GM18909 (cell line): ENCODE measurements at regions not wholly inside any gene's neighbourhood (a gene's known extent, or its start where the extent isn't known, plus 50 kb on each side); places are given as distances from the start of the nearest gene placed in this dataset.

ENCODE experiments used
- ATAC-seq: cut with Tn5 transposase; IDR thresholded peaks from one replicate; pipeline ENCODE4 v1.9.1; 2021; ENCODE audit warnings: mild to moderate bottlenecking; ENCODE audit not compliant: unreplicated experiment, poor library complexity

DNA sequence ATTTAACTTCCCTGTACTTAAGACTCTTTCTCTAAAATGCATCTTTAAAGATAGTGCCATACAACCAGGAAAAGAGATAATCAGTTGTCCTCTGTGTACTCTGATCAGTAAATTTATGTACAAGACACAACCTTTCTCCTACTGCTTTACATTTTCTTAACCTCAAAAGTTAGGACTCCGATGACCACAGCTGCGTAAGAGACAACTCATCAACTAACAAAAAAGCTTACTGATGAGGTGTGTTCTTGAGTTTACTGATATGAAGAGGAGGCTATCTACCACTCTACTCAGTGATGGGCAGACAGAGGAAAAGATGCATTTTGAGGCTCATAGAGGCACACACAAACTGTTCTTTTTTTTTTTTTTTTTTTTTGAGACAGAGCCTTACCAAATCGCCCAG is 71.4 kb upstream of the HIF1A start:
- ATAC-seq: no peak

DNA sequence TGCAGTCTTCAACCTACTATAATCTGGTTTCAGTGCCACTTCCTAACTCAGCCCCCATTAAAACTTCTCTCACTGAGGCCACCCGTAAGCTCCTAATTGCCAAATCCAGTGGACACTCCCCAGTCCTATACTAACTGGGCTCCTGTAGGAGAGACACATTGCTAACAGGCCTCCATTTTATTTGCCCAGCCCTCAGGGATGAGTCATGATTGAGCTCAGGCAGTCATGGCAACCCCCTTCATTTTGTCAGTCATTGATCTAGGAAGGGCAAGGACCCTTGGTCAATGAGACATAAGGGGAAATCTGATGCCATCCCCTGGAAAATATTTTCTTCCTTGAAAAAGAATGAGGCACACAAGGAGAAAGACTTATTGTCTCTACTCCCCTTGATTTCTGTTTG is 70.1 kb upstream of the HIF1A start:
- no peak for ATAC-seq

DNA sequence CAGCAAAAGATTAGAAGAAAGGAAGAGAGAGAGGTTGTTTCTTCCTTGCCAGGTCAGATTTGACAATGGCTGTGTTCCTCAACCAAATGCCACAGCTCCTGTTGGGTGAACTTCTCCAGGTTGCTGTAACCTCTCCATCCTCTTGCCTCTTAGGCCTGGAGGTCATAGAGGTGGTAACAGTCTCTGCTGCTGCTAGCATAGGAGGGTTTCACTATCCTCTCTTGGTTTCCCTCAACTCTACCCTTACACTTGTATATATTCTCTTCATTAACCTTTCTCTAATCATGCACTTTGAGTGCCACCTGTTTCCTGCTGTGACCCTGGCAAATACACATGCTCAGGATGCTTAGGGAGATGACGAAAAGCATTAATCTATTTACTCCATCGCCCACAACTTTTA is 67.7 kb upstream of the HIF1A start:
- no peak for ATAC-seq

DNA sequence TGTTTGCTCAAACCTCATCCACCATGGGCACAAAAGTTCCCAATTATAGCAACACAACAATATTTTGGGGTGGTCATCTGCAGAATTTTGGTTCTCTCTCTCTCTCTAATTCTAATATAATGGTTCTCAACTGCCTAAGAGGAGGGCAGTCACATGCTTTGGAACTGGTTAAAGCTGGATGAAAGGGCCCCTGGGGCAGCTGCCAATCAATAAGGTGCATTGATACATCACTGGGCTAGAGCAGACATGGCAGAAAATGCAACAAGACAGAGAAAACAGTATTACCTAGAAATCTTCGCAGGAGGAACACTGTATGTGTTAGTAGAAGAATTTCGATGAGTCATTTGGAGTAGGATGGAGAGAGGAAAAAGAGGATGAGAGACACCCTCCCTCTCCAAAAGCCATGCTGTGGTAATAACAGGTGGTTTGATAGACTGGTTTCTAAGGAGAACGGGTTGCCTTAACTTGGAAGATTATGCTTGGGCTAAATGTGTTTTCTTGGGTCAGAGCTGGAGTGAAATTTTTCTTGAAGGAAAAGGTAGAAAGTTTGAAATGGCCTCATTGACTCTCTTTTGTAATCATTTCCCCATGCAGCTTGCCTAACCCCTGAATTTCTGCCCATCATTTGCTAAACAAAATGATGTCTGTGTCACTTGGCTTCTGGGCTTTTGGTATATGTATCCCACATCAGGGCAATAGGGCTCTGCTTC is 67.1 kb upstream of the HIF1A start:
- no peak for ATAC-seq

DNA sequence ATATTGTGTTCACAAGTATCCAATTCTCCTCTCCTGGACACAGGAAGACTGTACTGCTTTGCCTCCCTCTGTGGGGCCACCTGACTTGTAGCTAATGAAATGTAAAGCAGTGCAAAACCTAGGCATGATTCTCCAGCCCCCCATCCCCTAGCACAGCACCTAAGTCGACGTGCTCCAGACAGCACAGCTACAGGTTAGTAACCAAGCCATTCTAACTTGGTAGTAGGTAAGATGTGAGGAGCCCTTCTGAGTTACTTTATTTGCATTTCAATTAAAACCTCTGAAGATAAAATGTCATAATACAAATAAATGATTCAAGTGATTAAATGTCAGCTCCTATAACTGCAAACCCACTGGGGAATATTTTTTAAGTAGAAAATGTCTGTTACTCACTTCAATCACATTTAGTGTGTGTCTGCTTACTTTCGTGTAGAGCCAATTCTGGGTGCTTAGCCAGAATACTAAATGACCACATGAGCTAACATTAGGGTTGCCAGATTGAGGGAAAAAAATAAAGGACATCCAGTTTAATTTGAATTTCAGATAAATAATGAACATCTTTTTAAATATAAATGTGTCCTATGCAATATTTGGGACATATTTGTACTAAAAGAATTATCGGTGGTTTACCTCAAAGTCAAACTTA is 64.8 kb upstream of the HIF1A start:
- ATAC-seq: no peak

DNA sequence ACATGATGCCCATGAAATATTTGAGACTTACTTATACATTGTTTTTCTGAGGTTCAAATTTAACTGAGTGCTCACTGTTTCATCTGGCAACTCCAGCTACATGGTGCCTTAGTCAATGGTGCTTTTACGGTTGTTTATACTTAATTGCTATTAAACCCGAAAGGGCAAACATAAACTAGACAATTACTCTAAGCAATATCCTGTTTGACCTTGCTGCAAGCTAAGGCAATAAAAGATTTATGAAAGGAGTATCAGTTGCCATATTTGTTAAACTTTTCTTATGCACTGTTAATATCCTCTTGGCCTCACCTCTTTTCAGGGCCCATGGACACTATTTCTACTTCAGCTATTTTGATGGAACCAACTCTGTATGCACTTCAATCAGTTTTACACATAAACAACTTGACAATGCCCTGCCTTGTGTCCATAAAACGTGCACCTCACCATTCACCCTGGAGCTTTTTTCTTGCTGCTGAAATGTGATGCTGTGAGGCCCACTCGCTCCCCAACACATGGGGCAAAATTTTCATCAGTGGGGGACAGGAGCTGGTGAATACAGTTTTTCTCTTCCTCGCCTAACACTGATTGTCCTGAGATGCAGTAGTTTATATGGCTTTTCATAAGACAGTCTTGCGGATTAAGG is 64.1 kb upstream of the HIF1A start:
- ATAC-seq: no peak

DNA sequence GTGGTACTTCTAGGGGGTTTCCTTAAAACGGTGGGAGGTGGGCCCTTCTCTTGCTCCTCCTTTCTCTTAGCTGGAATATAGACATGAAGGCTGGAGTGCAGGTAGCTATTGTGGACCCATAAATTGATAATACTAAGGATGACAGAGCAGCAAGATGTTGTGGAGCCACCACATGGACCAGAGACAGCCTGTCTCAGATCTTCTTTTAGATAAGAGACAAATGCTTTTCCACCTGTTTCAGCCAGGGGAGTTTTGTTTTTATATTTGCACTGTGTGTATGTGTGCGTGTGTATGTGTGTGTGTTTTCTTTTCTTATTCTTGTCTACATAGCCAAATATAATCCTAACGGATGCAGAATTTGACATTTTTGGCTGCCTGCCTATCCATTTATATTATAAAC is 62.9 kb upstream of the HIF1A start:
- no peak for ATAC-seq

DNA sequence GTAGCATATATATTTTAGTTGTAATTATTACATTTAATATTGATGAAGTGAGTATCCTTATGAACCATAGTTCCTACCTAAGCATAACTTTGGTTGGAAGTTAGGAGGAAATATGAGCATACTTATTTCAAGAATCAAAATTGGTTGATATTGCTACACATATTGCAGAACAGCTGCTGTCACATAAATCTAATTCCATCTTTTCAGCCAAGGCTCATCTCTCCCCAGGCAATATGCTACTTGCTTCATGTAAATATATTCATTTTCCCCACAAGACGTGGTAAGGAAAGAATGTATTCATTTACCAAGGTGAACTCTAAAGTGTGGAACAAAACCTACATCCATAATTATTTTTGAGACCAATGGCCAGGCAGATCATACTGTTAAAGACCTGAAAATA is 62.5 kb upstream of the HIF1A start:
- ATAC-seq: no peak

DNA sequence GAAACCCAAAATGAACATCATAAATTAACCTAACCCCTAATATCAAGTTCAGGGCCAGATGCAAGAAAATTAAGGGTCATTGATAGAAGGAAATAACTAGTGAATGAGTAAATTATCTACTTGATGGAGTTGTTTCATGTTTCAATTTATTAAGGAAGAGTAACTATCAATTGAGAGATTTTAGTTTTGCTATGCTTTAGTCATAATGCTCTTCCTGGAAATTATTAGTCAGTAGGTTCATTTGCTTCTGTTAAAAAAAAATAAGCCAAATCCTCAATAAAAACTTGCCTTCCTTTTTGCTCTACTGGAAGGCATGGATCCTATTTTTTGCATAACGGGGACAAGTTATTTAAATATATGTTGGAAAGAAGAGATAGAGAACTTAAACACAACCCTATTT is 59.0 kb upstream of the HIF1A start:
- ATAC-seq: no peak

DNA sequence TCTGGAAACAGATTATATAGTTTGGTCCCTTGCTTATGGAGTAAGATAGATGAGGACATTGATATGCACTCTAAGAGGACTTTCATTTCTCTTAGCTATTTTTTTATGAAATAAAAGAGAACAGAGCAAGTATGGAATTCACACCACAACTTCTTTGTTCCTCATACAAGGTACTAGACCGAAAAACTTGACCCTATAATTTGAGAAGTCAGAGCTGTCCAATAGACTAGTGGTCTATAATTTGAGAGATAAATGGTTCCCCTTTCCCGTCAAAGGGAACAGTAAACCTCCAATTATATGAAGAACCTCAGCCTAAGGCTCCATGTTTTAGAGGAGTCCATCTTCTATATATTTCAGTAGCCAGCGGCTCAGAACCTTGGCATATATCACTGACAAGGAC is 58.5 kb upstream of the HIF1A start:
- no peak for ATAC-seq

DNA sequence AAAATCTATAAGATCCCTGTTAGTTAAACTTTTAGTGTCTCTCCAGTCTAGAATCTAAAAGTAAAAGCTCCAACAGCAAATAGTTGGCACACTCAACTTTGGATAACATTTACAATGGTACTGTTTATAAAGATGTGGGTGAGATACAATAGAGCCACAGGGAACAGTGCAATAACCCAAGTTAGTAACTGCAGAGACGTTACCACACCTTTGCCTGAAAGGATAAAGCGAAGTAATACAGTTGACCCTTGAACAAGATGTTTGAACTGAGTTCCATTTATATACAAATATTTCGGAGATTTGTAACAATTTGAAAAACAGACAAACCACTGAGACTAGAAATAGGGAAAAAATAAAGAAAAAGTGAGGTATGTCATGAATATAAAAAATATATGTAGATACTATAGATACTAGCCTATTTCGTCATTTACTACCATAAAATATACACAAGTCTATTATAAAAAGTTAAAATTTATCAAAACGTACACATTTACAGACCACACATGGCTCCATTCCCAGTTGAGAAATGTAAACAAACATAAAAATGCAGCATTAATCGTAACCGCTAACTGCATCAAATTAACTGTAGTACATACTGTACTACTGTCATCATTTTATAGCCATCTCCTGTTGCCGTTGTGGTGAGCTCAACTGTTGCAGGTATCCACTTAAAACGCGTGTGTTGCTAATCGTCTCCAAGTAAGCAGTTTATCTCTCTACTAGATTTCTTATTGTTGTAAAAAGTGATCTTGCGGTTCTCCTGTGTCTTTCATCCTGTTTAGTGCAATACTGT is 56.5 kb upstream of the HIF1A start:
- no peak for ATAC-seq

DNA sequence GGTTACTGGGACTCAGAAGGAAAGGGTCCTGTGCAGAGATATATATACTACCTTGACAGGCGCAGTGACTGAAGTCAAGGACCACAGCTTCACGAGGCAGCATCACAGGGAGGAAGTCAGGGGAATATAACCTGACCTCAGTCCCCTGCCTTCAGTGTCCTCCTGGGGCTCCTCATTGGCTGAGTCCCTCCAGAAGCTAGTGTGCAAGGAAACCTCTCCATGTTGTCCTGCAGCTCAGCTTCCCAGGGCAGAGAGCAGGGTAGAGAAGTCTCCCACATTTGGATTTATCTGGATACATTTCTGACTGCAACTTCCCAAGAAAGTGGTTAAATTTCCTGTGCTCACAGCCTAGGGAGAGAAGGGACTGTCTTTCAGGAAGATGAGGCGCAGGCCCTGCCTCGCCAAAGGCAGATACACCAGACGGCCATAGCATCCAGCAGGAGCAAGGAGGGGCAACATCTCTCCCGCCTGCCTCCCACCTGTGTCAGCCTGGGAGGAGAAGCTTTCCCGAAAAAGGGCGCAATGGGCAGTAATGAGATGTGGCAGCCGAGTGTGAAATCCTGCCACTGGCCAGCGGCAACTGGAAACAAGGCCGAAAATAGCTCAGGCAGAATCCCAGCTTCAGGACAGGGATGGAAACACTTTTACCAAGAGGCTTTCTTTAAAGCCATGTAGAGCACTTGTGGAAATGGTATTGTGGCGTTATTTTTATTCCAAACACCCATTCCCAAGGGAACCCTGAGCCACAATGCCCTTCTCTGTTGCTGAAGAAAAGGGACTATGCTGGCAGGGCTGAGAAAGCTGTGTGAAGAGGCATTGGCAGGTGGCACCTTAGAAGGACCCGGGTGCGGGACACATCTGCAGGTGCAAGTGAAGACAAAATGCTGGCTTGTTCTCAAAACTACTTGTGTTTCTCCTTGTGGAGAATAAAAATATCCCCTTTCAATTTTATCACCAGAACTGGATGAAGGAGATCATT is 54.9 kb upstream of the HIF1A start:
- no peak for ATAC-seq

DNA sequence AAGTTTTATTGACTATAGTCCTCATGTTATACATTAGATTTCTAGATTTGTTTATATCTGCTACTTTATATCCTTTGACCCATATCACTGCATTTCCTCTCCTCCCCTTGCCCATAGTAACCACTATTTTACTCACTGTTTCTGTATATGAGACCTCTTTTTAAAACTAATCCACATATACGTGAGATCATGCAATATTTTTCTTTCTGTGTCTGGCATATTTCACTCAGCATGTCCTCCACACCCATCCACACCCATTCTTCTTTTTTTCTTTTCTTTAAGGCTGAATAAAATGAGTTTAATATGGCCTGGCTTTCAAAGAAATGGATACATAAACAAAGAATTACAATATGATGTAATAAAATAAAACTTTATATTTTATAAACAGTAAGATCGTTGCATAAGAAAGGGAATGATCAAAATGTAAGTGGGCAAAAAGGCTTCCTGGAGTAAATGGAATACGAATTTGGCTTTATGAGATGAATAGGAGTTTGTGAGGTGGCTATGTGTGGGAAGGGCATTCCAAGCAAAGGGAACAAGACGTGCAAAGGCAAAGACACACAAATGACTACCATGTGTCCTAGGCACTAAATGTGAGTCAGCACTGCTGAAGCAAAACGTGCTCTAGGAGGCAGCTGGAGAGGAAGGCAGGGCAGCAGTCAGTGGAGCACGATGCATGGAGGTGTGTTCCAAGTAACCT is 53.2 kb upstream of the HIF1A start:
- ATAC-seq: no peak

DNA sequence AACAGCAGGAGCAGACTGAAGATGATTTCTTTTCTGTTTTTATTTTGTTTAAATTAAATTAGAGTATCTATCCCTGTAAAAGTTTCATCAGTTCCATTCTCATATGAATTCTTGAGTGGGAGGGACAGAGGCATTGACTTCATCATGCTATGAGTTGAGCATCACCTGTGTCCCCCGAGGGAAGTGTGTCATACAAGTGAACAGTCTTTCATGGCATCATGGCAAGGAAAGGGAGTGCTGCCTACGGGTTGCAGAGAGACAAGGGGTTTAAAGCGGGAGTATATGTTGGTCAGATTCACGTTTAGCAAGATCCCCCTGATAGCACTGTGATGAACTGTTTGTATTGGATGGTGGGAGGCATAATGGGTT is 52.7 kb upstream of the HIF1A start:
- no peak for ATAC-seq

DNA sequence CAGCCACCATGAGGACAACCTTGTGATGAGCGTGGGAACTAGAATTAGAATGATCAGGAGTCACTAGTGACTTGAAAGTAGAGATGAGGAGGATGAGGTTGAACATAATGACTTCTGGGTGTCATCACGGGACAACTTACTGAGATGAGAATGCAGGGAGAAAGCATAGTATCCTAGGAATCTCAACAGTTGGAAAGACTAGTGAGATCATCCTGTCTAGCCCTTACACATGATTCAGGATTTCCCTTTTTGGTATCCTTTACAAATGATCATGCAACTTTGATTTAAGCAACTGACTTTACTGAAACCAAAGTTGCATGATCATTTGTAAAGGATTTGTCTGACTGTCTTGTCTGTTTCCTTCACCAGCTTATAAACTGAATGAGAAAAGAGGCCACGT is 51.8 kb upstream of the HIF1A start:
- no peak for ATAC-seq

DNA sequence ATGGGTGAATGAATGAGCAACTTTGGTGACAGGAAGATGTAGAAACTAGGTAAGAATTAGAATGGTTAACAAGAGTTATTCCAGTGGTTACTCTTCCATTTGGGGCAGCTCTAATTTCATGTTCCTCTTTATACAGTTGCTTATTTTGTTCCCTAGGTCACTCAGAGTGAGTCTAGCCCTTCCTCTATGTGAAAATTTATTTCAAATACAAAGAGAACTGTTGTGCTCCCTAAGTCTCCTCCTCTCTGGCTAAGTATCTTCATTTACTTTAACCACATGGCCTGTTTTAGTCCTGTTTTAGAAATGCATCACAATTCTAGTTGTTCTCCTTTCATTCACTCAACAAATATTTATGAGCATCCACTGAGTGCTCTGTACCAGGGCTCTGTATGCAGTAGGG is 51.1 kb upstream of the HIF1A start:
- ATAC-seq: peak; percentile 10

DNA sequence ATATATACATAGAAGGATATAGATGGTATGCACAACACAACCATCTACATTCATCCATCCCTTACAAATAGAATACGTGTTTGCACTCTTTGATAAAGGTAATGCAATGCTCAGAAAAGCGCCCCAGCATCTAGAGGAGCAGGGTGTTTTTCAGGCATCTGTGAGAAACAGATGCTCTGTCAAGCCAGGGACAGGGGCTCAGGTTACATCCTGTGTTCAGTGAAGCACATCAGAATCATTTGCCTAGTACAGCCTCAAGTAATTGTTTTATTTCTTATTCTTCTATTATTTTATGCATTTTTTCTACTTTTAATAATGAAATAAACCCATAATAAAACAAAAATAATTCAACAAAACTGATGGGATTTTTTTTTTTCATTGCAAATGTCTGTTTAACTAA is 50.5 kb upstream of the HIF1A start:
- peak; percentile 84 for ATAC-seq

DNA sequence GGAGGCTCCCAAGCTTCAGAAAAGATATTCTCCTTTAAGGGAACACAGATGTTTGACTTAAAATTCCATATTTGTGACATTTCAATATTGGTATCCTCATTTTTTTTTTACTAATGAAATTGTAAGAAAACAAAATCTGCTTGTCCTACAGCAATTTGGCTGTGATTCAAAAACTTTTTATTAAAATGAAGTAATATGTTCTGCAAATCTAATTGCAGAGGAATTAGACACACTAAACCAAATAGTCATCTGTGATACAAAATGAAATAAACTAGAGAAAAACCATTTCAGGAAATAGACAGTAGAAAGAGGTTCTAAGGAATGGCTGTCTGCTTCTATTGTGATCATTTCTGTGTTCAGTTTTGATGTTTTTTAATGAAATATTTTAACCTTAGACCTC is 50.1 kb upstream of the HIF1A start:
- no peak for ATAC-seq
